ENCODE measurements at regions not wholly inside any gene's neighbourhood (a gene's known extent, or its start where the extent isn't known, plus 50 kb on each side); places are given as distances from the start of the nearest gene placed in this dataset.

DNA sequence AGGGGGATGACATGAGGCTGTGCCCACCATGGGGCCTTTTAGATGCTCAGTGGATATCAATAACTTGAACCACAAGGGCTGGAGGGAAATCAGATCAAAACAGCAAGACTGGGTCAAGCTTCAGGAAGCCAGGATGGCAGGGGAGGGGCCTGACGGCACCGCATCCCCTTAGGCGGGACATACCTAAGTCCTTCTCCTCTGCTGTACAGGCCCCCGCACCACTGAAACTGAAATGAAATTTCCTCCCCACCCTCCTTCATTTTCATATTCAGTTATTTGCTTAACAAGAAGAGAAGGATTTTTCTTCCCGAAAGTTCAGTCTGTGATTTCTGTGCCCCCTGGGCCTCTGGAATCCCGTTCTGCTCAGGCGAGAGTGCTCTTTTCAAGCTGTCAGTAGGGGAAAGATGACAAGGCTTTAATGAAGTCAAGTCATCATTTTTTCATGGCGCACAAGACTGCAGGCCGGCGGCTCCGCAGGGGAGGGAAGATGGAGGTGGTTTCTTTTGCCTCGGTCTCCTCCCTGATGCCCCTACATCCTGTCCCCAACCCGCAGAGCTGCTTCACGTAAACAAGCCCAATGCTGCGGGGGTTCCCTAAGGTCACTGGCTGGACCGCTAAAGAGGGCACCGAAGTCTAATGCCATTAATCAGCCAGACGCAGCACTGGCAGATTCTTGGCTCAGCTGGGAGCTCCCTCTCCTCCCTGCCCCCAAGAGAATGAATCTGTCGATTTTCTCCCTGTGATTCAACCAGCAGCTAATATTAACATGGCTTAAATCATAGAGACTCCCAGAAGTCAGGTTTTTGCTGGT is 264.8 kb downstream of the C1orf94 start:
- TF ChIP-seq, protein P1, sequence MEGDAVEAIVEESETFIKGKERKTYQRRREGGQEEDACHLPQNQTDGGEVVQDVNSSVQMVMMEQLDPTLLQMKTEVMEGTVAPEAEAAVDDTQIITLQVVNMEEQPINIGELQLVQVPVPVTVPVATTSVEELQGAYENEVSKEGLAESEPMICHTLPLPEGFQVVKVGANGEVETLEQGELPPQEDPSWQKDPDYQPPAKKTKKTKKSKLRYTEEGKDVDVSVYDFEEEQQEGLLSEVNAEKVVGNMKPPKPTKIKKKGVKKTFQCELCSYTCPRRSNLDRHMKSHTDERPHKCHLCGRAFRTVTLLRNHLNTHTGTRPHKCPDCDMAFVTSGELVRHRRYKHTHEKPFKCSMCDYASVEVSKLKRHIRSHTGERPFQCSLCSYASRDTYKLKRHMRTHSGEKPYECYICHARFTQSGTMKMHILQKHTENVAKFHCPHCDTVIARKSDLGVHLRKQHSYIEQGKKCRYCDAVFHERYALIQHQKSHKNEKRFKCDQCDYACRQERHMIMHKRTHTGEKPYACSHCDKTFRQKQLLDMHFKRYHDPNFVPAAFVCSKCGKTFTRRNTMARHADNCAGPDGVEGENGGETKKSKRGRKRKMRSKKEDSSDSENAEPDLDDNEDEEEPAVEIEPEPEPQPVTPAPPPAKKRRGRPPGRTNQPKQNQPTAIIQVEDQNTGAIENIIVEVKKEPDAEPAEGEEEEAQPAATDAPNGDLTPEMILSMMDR (IDR thresholded peaks at IDR 0.05; ENCODE audit: insufficient read depth, low read depth, low read length): no peak
- DNase-seq (ENCODE audit: low read depth): no peak
- no peak overlapping the region for H3K4me3 ChIP-seq (ENCODE audit: low read depth, low read length)

DNA sequence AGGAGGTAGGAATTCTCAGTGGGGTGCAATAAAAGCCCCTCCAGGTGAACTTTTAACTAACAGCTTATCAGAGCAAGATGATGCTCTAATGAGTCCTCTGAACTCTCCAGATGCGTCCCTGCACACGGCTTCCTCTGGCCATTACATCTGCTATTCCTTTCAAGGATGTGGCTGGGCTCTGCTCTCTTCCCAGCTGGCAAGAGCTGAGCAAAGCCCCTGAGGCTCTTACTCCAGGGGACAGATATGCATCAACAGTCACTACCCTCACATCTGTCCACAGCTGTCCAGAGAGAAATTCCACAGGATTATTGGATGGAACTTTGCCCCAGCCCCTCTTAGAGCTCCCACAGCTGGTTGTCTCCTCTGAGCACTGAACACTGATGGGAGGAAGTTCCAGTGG is 267.8 kb downstream of the C1orf94 start:
- TF ChIP-seq, protein P1 (IDR thresholded peaks at IDR 0.05; ENCODE audit: insufficient read depth, low read depth, low read length): no peak
- no peak for DNase-seq (ENCODE audit: low read depth)
- H3K4me3 ChIP-seq (ENCODE audit: low read depth, low read length): no peak overlapping the region

DNA sequence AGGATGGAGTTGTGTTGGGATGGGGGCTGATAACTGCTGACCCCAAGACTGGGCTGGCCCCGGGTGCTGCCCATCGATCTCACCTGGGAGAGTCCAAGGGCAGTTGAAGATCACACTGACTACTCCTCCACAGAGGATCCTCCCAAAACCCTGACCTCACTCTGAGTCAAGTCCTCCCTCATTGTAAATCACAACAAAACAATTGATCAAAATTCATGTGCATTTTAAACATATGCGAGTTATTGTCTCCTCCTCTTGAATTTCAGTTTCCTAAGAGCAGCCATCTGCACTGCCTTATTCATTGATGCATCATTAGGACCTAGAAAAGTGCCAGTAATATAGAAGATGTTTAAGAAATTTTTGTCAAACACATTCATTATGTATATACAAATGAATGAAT is 273.6 kb downstream of the C1orf94 start:
- TF ChIP-seq, protein P1 (IDR thresholded peaks at IDR 0.05; ENCODE audit: insufficient read depth, low read depth, low read length): no peak
- no peak overlapping the region for H3K4me3 ChIP-seq (ENCODE audit: low read depth, low read length)
- no peak for DNase-seq (ENCODE audit: low read depth)

DNA sequence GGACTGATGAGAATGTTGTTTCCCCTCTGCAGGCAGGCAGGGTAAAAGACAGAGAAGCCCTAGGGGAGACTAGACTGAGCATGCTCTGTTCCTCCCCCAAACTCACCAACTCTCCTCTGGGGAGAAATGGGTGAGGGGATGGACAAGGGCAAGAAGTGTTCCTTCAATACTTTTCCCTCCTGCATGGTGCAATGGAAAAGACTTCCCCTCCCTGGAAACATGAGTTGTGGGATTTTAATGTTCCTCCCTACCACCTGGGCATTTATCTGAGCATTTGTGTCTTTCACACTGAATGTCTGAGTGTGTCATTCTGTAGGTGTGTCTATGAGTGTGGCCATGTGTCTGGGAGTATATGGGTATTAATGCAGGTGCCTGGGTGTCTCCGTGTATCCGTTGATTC is 275.7 kb downstream of the C1orf94 start:
- TF ChIP-seq, protein P1 (IDR thresholded peaks at IDR 0.05; ENCODE audit: insufficient read depth, low read depth, low read length): no peak
- no peak for DNase-seq (ENCODE audit: low read depth)
- H3K4me3 ChIP-seq (ENCODE audit: low read depth, low read length): no peak overlapping the region

DNA sequence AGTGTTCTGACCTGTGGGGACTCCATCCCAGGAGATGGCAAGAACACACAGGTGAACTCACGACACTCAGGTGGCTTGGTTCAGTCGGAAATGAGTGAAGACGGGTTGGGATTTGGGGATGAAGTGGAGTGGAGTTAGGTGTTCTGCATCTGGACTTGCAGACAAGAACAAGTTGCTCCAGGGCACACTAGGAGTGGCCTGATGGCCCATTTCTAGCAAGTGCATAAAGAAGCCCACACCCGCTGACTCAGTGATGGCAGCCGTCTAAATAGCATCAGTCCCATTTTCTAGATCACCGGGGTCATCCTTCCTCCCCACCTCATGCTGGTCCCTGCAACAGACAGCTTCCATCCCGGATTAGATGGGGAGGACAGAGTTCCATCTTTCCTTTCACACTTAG is 278.4 kb downstream of the C1orf94 start:
- TF ChIP-seq, protein P1 (IDR thresholded peaks at IDR 0.05; ENCODE audit: insufficient read depth, low read depth, low read length): no peak
- no peak for DNase-seq (ENCODE audit: low read depth)
- no peak overlapping the region for H3K4me3 ChIP-seq (ENCODE audit: low read depth, low read length)

DNA sequence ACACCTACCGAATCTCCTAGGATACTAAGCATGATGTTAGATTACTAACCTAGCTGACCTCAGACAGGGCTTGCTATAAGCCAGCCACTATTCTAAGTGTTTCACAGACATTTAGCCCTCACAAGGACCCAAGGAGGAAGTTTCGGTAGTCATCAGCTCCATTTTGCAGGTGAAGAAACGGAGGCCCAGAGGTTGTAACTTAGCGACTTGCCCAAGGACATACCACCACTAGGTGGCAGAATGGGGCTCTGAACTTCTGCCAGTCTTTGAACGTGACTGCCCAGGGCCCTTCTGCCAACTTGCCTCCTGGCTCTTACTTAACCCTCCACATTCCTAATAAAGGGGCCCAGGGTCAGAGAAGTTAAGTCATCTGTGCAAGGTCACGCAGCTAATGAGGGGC is 283.5 kb downstream of the C1orf94 start:
- TF ChIP-seq, protein P1 (IDR thresholded peaks at IDR 0.05; ENCODE audit: insufficient read depth, low read depth, low read length): peak; percentile 23
- DNase-seq (ENCODE audit: low read depth): no peak

DNA sequence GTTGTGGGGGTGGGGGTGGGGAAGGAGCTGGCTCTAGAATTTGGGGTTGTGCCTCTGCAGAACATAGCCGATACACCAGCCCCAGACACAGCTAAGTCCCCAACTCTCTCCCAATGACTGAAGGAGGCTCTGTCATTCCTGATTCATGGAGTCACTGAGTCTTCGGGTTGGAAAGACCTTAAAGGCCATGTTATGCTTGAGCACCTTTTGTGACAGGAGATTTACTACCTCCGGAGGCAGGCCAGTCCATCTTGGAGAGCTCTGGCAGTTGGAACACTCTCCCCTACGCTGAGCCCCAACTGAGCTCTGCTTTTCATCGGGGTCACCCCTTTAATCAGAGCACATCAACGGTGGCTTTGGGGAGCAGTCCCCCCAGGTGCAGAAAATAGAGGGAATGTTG is 284.4 kb upstream of the GJB5 start:
- TF ChIP-seq, protein P1 (IDR thresholded peaks at IDR 0.05; ENCODE audit: insufficient read depth, low read depth, low read length): no peak
- DNase-seq (ENCODE audit: low read depth): no peak
- H3K4me3 ChIP-seq (ENCODE audit: low read depth, low read length): no peak overlapping the region

More for the DNA sequence above, 283.5 kb downstream of the C1orf94 start:
- H3K4me3 ChIP-seq (ENCODE audit: low read depth, low read length): no peak overlapping the region

All from fibroblast of villous mesenchyme (primary cell).